ENCODE measurements at regions not wholly inside any gene's neighbourhood (a gene's known extent, or its start where the extent isn't known, plus 50 kb on each side); places are given as distances from the start of the nearest gene placed in this dataset.

DNA sequence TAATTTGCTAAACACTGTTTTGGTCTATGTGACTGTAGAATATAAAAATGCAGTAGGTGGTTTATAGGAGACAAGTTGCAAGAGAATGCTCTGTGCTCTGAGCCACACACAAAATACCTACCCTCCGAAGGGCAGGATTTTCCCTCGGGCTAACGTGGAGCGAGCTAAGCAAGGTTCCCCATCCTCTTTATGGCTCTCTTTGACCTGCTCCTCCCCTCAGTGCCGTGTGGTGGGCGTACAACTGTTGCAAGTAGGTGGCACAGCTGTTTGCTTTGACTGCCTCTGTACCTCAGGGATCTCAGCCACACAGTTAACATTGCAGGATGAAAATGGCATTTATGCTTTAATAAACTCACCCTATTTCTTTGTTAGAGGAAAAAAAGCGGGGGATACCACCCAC, 339.1 kb downstream of the SATB1 start:
- H3K27ac Mint-ChIP-seq: no peak overlapping the region
- ATAC-seq: peak; percentile 40; the same call in 2 of the 3 replicates
- H3K4me1 Mint-ChIP-seq: peaks cover 7% of the 10 kb centered on the region
- no peak overlapping the region for H3K4me3 Mint-ChIP-seq
- H3K4me2 ChIP-seq: no peak overlapping the region
- H3K27me3 Mint-ChIP-seq (ENCODE audit: insufficient read depth, low read depth, poor library complexity): peaks cover 3% of the 10 kb centered on the region
- H3K36me3 ChIP-seq (ENCODE audit: insufficient read depth): no peaks in the 10 kb centered on the region
- no peak overlapping the region for H3K4me3 ChIP-seq
- H3K79me2 ChIP-seq (replicated peaks; ENCODE audit: insufficient read depth): no peaks in the 10 kb centered on the region
- H3K36me3 Mint-ChIP-seq (ENCODE audit: low read depth): no peaks in the 10 kb centered on the region; the same call in 2 of the 3 replicates
- H3F3A ChIP-seq (replicated peaks; ENCODE audit: low read depth): no peaks in the 10 kb centered on the region
- peaks cover 20% of the 10 kb centered on the region; the same call in 1 of the 2 replicates for H3K9me2 ChIP-seq (ENCODE audit: insufficient read depth)
- H3K4me1 ChIP-seq (ENCODE audit: insufficient read depth): no peaks in the 10 kb centered on the region
- no peak overlapping the region for H2AFZ ChIP-seq
- no peaks in the 10 kb centered on the region for H3K9me3 Mint-ChIP-seq
- DNase-seq (ENCODE audit: low spot score): no peak
- H4K20me1 ChIP-seq (replicated peaks; ENCODE audit: insufficient read depth): no peaks in the 10 kb centered on the region
- no peaks in the 10 kb centered on the region for H3K27me3 ChIP-seq (ENCODE audit: insufficient read depth)
- no peak overlapping the region for H3K27ac ChIP-seq (ENCODE audit: low read depth)
- TF ChIP-seq STAT1 (IDR thresholded peaks at IDR 0.05; ENCODE audit: unreplicated experiment) (no peak), POLR2AphosphoS5 (IDR thresholded peaks at IDR 0.05; ENCODE audit: low read depth) (no peak), JUNB (IDR thresholded peaks at IDR 0.05; ENCODE audit: unreplicated experiment) (no peak), ZNF114 (CRISPR knock-in tag; IDR thresholded peaks at IDR 0.05) (no peak), NANOG (IDR thresholded peaks at IDR 0.05; ENCODE audit: borderline replicate concordance) (no peak), ZNF331 (CRISPR knock-in tag; IDR thresholded peaks at IDR 0.05; ENCODE audit: low read depth) (no peak), EZH2phosphoT487 (IDR thresholded peaks at IDR 0.05; ENCODE audit: unreplicated experiment) (no peak)
- TF ChIP-seq, protein P1, sequence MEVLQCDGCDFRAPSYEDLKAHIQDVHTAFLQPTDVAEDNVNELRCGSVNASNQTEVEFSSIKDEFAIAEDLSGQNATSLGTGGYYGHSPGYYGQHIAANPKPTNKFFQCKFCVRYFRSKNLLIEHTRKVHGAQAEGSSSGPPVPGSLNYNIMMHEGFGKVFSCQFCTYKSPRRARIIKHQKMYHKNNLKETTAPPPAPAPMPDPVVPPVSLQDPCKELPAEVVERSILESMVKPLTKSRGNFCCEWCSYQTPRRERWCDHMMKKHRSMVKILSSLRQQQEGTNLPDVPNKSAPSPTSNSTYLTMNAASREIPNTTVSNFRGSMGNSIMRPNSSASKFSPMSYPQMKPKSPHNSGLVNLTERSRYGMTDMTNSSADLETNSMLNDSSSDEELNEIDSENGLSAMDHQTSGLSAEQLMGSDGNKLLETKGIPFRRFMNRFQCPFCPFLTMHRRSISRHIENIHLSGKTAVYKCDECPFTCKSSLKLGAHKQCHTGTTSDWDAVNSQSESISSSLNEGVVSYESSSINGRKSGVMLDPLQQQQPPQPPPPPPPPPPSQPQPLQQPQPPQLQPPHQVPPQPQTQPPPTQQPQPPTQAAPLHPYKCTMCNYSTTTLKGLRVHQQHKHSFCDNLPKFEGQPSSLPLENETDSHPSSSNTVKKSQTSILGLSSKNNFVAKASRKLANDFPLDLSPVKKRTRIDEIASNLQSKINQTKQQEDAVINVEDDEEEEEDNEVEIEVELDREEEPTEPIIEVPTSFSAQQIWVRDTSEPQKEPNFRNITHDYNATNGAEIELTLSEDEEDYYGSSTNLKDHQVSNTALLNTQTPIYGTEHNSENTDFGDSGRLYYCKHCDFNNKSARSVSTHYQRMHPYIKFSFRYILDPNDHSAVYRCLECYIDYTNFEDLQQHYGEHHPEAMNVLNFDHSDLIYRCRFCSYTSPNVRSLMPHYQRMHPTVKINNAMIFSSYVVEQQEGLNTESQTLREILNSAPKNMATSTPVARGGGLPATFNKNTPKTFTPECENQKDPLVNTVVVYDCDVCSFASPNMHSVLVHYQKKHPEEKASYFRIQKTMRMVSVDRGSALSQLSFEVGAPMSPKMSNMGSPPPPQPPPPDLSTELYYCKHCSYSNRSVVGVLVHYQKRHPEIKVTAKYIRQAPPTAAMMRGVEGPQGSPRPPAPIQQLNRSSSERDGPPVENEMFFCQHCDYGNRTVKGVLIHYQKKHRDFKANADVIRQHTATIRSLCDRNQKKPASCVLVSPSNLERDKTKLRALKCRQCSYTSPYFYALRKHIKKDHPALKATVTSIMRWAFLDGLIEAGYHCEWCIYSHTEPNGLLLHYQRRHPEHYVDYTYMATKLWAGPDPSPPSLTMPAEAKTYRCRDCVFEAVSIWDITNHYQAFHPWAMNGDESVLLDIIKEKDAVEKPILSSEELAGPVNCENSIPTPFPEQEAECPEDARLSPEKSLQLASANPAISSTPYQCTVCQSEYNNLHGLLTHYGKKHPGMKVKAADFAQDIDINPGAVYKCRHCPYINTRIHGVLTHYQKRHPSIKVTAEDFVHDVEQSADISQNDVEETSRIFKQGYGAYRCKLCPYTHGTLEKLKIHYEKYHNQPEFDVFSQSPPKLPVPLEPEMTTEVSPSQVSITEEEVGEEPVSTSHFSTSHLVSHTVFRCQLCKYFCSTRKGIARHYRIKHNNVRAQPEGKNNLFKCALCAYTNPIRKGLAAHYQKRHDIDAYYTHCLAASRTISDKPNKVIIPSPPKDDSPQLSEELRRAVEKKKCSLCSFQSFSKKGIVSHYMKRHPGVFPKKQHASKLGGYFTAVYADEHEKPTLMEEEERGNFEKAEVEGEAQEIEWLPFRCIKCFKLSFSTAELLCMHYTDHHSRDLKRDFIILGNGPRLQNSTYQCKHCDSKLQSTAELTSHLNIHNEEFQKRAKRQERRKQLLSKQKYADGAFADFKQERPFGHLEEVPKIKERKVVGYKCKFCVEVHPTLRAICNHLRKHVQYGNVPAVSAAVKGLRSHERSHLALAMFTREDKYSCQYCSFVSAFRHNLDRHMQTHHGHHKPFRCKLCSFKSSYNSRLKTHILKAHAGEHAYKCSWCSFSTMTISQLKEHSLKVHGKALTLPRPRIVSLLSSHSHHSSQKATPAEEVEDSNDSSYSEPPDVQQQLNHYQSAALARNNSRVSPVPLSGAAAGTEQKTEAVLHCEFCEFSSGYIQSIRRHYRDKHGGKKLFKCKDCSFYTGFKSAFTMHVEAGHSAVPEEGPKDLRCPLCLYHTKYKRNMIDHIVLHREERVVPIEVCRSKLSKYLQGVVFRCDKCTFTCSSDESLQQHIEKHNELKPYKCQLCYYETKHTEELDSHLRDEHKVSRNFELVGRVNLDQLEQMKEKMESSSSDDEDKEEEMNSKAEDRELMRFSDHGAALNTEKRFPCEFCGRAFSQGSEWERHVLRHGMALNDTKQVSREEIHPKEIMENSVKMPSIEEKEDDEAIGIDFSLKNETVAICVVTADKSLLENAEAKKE (CRISPR knock-in tag; IDR thresholded peaks at IDR 0.05): no peak
- TF ChIP-seq, protein P2, sequence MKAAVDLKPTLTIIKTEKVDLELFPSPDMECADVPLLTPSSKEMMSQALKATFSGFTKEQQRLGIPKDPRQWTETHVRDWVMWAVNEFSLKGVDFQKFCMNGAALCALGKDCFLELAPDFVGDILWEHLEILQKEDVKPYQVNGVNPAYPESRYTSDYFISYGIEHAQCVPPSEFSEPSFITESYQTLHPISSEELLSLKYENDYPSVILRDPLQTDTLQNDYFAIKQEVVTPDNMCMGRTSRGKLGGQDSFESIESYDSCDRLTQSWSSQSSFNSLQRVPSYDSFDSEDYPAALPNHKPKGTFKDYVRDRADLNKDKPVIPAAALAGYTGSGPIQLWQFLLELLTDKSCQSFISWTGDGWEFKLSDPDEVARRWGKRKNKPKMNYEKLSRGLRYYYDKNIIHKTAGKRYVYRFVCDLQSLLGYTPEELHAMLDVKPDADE (IDR thresholded peaks at IDR 0.05): no peak
- TF ChIP-seq, protein P3, sequence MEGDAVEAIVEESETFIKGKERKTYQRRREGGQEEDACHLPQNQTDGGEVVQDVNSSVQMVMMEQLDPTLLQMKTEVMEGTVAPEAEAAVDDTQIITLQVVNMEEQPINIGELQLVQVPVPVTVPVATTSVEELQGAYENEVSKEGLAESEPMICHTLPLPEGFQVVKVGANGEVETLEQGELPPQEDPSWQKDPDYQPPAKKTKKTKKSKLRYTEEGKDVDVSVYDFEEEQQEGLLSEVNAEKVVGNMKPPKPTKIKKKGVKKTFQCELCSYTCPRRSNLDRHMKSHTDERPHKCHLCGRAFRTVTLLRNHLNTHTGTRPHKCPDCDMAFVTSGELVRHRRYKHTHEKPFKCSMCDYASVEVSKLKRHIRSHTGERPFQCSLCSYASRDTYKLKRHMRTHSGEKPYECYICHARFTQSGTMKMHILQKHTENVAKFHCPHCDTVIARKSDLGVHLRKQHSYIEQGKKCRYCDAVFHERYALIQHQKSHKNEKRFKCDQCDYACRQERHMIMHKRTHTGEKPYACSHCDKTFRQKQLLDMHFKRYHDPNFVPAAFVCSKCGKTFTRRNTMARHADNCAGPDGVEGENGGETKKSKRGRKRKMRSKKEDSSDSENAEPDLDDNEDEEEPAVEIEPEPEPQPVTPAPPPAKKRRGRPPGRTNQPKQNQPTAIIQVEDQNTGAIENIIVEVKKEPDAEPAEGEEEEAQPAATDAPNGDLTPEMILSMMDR (conservative IDR thresholded peaks at IDR 0.05; ENCODE audit: low read depth in 2 of 2): no peak
